ENCODE measurements at regions not wholly inside any gene's neighbourhood (a gene's known extent, or its start where the extent isn't known, plus 50 kb on each side); places are given as distances from the start of the nearest gene placed in this dataset.

DNA sequence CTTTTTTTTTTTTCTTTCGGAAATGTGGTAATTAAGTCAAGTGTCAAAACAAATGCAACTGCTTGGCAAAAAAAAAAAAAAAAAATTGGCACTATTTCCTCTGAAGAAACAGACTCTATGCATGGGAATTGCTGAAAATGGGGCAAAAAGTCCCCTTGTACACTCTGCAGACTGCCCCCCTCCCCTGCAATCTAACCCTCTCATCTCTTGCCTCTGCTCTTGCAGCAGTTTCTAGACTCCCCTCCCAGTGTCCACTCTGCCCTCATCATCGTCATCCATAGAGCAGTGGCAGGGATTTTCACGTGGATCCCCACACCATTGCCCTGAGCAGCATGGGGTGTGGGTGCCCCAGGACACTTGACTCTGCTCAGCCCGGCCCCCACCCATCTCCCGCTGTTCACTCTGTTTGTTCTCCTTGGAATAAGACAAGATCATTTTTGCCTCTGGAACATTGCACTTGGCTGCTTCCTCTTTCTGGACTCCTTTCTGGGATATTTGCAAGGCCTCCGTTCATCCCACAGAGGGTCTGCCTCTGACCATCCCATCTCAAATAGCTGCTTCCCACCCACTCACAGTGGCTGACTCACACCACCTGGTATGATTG is 213.9 kb downstream of the ACKR3 start:
- no peak for TF ChIP-seq TEAD4 (IDR thresholded peaks at IDR 0.05)
- no peak for TF ChIP-seq NFIC (IDR thresholded peaks at IDR 0.05)
- TF ChIP-seq TAF1 (IDR thresholded peaks at IDR 0.05; ENCODE audit: low read depth): no peak
- TF ChIP-seq CREB1 (IDR thresholded peaks at IDR 0.05; ENCODE audit: low read depth): no peak
- no peak for TF ChIP-seq EP300 (IDR thresholded peaks at IDR 0.05; ENCODE audit: borderline replicate concordance)
- no peak for TF ChIP-seq TCF12 (IDR thresholded peaks at IDR 0.05; ENCODE audit: low read depth)
- no peak for TF ChIP-seq ZBTB7A (IDR thresholded peaks at IDR 0.05; ENCODE audit: low read depth)
- TF ChIP-seq REST (IDR thresholded peaks at IDR 0.05; ENCODE audit: low read depth): no peak
- TF ChIP-seq, protein P1, sequence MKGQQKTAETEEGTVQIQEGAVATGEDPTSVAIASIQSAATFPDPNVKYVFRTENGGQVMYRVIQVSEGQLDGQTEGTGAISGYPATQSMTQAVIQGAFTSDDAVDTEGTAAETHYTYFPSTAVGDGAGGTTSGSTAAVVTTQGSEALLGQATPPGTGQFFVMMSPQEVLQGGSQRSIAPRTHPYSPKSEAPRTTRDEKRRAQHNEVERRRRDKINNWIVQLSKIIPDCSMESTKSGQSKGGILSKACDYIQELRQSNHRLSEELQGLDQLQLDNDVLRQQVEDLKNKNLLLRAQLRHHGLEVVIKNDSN (IDR thresholded peaks at IDR 0.05): no peak
- TF ChIP-seq RAD21 (IDR thresholded peaks at IDR 0.05; ENCODE audit: low read depth): no peak
- no peak for TF ChIP-seq EGR1 (IDR thresholded peaks at IDR 0.05)
- no peak for TF ChIP-seq MAX (IDR thresholded peaks at IDR 0.05)
- no peak for TF ChIP-seq CEBPB (IDR thresholded peaks at IDR 0.05)
- TF ChIP-seq FOXM1 (IDR thresholded peaks at IDR 0.05; ENCODE audit: borderline replicate concordance, low read depth): no peak
- no peak for TF ChIP-seq YY1 (IDR thresholded peaks at IDR 0.05; ENCODE audit: low read depth)

- TF ChIP-seq TAF1 (IDR thresholded peaks at IDR 0.05; ENCODE audit: low read depth) (no peak), CREB1 (IDR thresholded peaks at IDR 0.05; ENCODE audit: low read depth) (no peak), ZBTB7A (IDR thresholded peaks at IDR 0.05; ENCODE audit: low read depth) (no peak), CEBPB (IDR thresholded peaks at IDR 0.05) (no peak), EP300 (IDR thresholded peaks at IDR 0.05; ENCODE audit: borderline replicate concordance) (no peak), TCF12 (IDR thresholded peaks at IDR 0.05; ENCODE audit: low read depth) (no peak), TEAD4 (IDR thresholded peaks at IDR 0.05) (no peak), MAX (IDR thresholded peaks at IDR 0.05) (no peak), NFIC (IDR thresholded peaks at IDR 0.05) (no peak)
Measured at GRCh38 chr2:236785611-236786057, 216.0 kb downstream of the ACKR3 start.

DNA sequence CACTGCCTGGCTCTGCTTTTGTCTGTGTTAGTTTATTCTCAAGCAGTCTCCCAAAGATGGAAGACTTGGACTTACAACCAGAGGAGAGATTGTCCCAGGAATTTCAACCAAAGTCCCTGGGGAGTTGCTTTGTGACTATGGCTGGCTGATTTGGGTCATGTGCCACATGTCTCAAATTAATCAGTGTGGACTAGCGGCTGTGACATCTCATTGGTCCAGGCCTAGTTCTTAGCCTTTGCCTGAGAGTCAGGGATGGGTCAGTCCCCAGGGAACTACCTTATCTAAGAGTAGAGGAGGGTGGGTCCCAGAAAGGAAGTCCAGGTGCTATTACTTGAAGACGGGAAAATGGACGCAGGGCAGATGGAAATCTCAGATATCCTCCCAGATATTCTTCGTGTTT is 217.1 kb downstream of the ACKR3 start:
- TF ChIP-seq ZBTB7A (IDR thresholded peaks at IDR 0.05; ENCODE audit: low read depth) (no peak), TCF12 (IDR thresholded peaks at IDR 0.05; ENCODE audit: low read depth) (no peak), TEAD4 (IDR thresholded peaks at IDR 0.05) (no peak), CREB1 (IDR thresholded peaks at IDR 0.05; ENCODE audit: low read depth) (no peak), RAD21 (IDR thresholded peaks at IDR 0.05; ENCODE audit: low read depth) (no peak), EGR1 (IDR thresholded peaks at IDR 0.05) (no peak), TAF1 (IDR thresholded peaks at IDR 0.05; ENCODE audit: low read depth) (no peak), EP300 (IDR thresholded peaks at IDR 0.05; ENCODE audit: borderline replicate concordance) (no peak), YY1 (IDR thresholded peaks at IDR 0.05; ENCODE audit: low read depth) (no peak), FOXM1 (IDR thresholded peaks at IDR 0.05; ENCODE audit: borderline replicate concordance, low read depth) (no peak), MAX (IDR thresholded peaks at IDR 0.05) (no peak), CEBPB (IDR thresholded peaks at IDR 0.05) (no peak), NFIC (IDR thresholded peaks at IDR 0.05) (no peak), REST (IDR thresholded peaks at IDR 0.05; ENCODE audit: low read depth) (no peak)
- TF ChIP-seq, protein P1 (IDR thresholded peaks at IDR 0.05): no peak

DNA sequence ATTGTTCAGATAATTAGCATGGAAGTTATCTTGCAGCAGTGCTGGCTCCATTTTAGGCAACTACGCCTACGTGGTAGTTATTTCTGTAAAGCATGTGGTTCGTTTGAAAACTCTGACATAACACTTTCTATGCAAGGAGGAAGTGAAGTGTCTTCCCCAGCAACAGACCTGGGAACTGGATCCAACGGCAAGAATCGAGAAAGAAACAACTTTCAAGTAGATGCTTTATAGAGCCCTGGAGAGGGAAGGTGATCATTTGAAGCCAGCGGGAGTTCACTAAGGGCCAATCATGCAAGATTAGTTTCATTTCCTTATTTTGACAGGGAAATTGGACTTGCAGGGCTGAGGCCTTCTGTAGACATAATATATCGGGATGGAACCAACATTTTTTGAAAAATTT is 218.3 kb downstream of the ACKR3 start:
- TF ChIP-seq MAX (IDR thresholded peaks at IDR 0.05) (no peak), NFIC (IDR thresholded peaks at IDR 0.05) (no peak), FOXM1 (IDR thresholded peaks at IDR 0.05; ENCODE audit: borderline replicate concordance, low read depth) (no peak), CREB1 (IDR thresholded peaks at IDR 0.05; ENCODE audit: low read depth) (no peak), EP300 (IDR thresholded peaks at IDR 0.05; ENCODE audit: borderline replicate concordance) (no peak), RAD21 (IDR thresholded peaks at IDR 0.05; ENCODE audit: low read depth) (no peak), TAF1 (IDR thresholded peaks at IDR 0.05; ENCODE audit: low read depth) (no peak), CEBPB (IDR thresholded peaks at IDR 0.05) (no peak), EGR1 (IDR thresholded peaks at IDR 0.05) (no peak), YY1 (IDR thresholded peaks at IDR 0.05; ENCODE audit: low read depth) (no peak), TCF12 (IDR thresholded peaks at IDR 0.05; ENCODE audit: low read depth) (no peak), TEAD4 (IDR thresholded peaks at IDR 0.05) (no peak), ZBTB7A (IDR thresholded peaks at IDR 0.05; ENCODE audit: low read depth) (no peak), REST (IDR thresholded peaks at IDR 0.05; ENCODE audit: low read depth) (no peak)
- TF ChIP-seq, protein P1 (IDR thresholded peaks at IDR 0.05): no peak

All from Ishikawa (cell line).